WTC11 (cell line): ENCODE measurements at regions not wholly inside any gene's neighbourhood (a gene's known extent, or its start where the extent isn't known, plus 50 kb on each side); places are given as distances from the start of the nearest gene placed in this dataset.

Source experiments
- ATAC-seq: fragments of 200-7000 bp; cut with Tn5 transposase; 2 replicates; pipeline ENCODE4 v1.10.0; 2021; ENCODE audit warnings: mild to moderate bottlenecking, moderate library complexity
- CTCF ChIA-PET: fragments of 300-600 bp; sonication (Branson Sonifier 250); formaldehyde crosslinking; loops from one replicate; lab custom pipeline; 2021; ENCODE audit warnings: antibody characterized with exemption; lab: Charles Lee
- POLR2A ChIA-PET: fragments of 350-600 bp; sonication (Branson Sonifier 250); formaldehyde crosslinking; loops from one replicate; lab custom pipeline; 2021; ENCODE audit warnings: antibody characterized with exemption; lab: Charles Lee
- DNase-seq: peaks from one replicate; pipeline ENCODE4 v3.0.0; 2021; ENCODE audit warnings: low spot score
- H3K27ac Mint-ChIP-seq: 2 replicates; pipeline ENCODE4 v1.8.0; 2021; ENCODE audit warnings: mixed read lengths
- H3K27me3 Mint-ChIP-seq: 2 replicates; pipeline ENCODE4 v1.8.0; 2021; ENCODE audit warnings: low read depth, mild to moderate bottlenecking, moderate library complexity, mixed read lengths
- H3K36me3 Mint-ChIP-seq: 2 replicates; pipeline ENCODE4 v1.8.0; 2021; ENCODE audit warnings: mixed read lengths
- H3K4me1 Mint-ChIP-seq: 2 replicates; pipeline ENCODE4 v1.8.0; 2022; ENCODE audit warnings: mixed read lengths
- H3K4me3 Mint-ChIP-seq: 2 replicates; pipeline ENCODE4 v1.8.0; 2021; ENCODE audit warnings: mild to moderate bottlenecking, moderate library complexity, mixed read lengths
- H3K9me3 Mint-ChIP-seq: 2 replicates; pipeline ENCODE4 v1.8.0; 2021; ENCODE audit warnings: mixed read lengths
- ARID4B ChIP-seq: sonication (generic); formaldehyde crosslinking; IDR thresholded peaks from 2 replicates; pipeline ENCODE4 v1.8.0; 2023; ENCODE audit warnings: missing genetic modification reagents, mild to moderate bottlenecking, borderline replicate concordance
- ATF3 ChIP-seq: sonication (generic); formaldehyde crosslinking; conservative IDR thresholded peaks from 2 replicates; pipeline ENCODE4 v1.8.1; 2022; ENCODE audit warnings: mild to moderate bottlenecking, missing genetic modification reagents
- CTCF ChIP-seq: fragments of 200-600 bp; IDR thresholded peaks from 2 replicates; pipeline ENCODE4 v1.8.0; 2022; ENCODE audit warnings: antibody characterized with exemption
- ELF4 ChIP-seq: sonication (generic); formaldehyde crosslinking; IDR thresholded peaks from 2 replicates; pipeline ENCODE4 v1.8.1; 2022; ENCODE audit warnings: low read depth, mild to moderate bottlenecking, moderate library complexity, missing genetic modification reagents
- FOXK1 ChIP-seq: sonication (generic); formaldehyde crosslinking; IDR thresholded peaks from 2 replicates; pipeline ENCODE4 v1.8.0; 2022; ENCODE audit warnings: mild to moderate bottlenecking, moderate library complexity, missing genetic modification reagents
- FOXP4 ChIP-seq: sonication (generic); formaldehyde crosslinking; IDR thresholded peaks from 2 replicates; pipeline ENCODE4 v1.8.0; 2022; ENCODE audit warnings: mild to moderate bottlenecking, missing genetic modification reagents
- HMGXB4 ChIP-seq: sonication (generic); formaldehyde crosslinking; IDR thresholded peaks from 2 replicates; pipeline ENCODE4 v1.8.1; 2023; ENCODE audit warnings: mild to moderate bottlenecking, moderate library complexity, missing genetic modification reagents
- MAX ChIP-seq: sonication (generic); formaldehyde crosslinking; IDR thresholded peaks from 2 replicates; pipeline ENCODE4 v1.8.0; 2022; ENCODE audit warnings: mild to moderate bottlenecking, missing genetic modification reagents
- NFATC4 ChIP-seq: fragments of 250-450 bp; sonication (Bioruptor Pico); IDR thresholded peaks from 2 replicates; pipeline ENCODE4 v1.9.0; 2021; ENCODE audit warnings: mild to moderate bottlenecking
- PRRX2 ChIP-seq: fragments of 250-450 bp; sonication (Bioruptor Pico); IDR thresholded peaks from 2 replicates; pipeline ENCODE4 v1.8.0; 2021; ENCODE audit warnings: mild to moderate bottlenecking
- SMAD3 ChIP-seq: sonication (generic); formaldehyde crosslinking; IDR thresholded peaks from 2 replicates; pipeline ENCODE4 v1.8.0; 2022; ENCODE audit warnings: missing genetic modification reagents, mild to moderate bottlenecking, borderline replicate concordance
- SOX15 ChIP-seq: fragments of 250-450 bp; sonication (Bioruptor Pico); IDR thresholded peaks from 2 replicates; pipeline ENCODE4 v1.9.0; 2021; ENCODE audit warnings: mild to moderate bottlenecking
- TP53 ChIP-seq: sonication (generic); formaldehyde crosslinking; IDR thresholded peaks from 2 replicates; pipeline ENCODE4 v1.8.1; 2023; ENCODE audit warnings: mild to moderate bottlenecking, missing genetic modification reagents
- ZBTB43 ChIP-seq: sonication (generic); formaldehyde crosslinking; IDR thresholded peaks from 2 replicates; pipeline ENCODE4 v1.8.1; 2023; ENCODE audit warnings: mild to moderate bottlenecking, missing genetic modification reagents
- ZNF263 ChIP-seq: sonication (generic); formaldehyde crosslinking; IDR thresholded peaks from 2 replicates; pipeline ENCODE4 v1.8.1; 2022; ENCODE audit warnings: low read depth, mild to moderate bottlenecking, moderate library complexity, missing genetic modification reagents
- ZNF317 ChIP-seq: sonication (generic); formaldehyde crosslinking; IDR thresholded peaks from 2 replicates; pipeline ENCODE4 v1.8.1; 2023; ENCODE audit warnings: low read depth, mild to moderate bottlenecking, moderate library complexity, missing genetic modification reagents, borderline replicate concordance
- ZNF416 ChIP-seq: fragments of 250-450 bp; sonication (Bioruptor Pico); IDR thresholded peaks from 2 replicates; pipeline ENCODE4 v1.9.0; 2021; ENCODE audit warnings: mild to moderate bottlenecking, inconsistent platforms
- ZSCAN18 ChIP-seq: fragments of 250-450 bp; sonication (Bioruptor Pico); IDR thresholded peaks from 2 replicates; pipeline ENCODE4 v2.1.2; 2022; ENCODE audit warnings: mild to moderate bottlenecking, moderate library complexity

- H3K36me3 Mint-ChIP-seq, result no peaks in the 10 kb centered on the region
- no peak overlapping the region for H3K27ac Mint-ChIP-seq
- TF ChIP-seq SOX15 (CRISPR knock-in tag) (no peak), ZSCAN18 (CRISPR knock-in tag) (no peak), ZNF263 (no peak), ZBTB43 (CRISPR knock-in tag) (no peak), MAX (CRISPR knock-in tag) (no peak), FOXK1 (no peak), PRRX2 (CRISPR knock-in tag) (no peak), TP53 (CRISPR knock-in tag) (no peak), CTCF (no peak), NFATC4 (CRISPR knock-in tag) (no peak), SMAD3 (CRISPR knock-in tag) (no peak), ZNF317 (no peak), FOXP4 (CRISPR knock-in tag) (no peak), ATF3 (CRISPR knock-in tag) (no peak), ZNF416 (CRISPR knock-in tag) (no peak), ELF4 (CRISPR knock-in tag) (no peak), HMGXB4 (CRISPR knock-in tag) (no peak), ARID4B (CRISPR knock-in tag) (no peak)
- no peaks in the 10 kb centered on the region for H3K27me3 Mint-ChIP-seq
- ATAC-seq, result peak; percentile 58
- CTCF ChIA-PET, result interaction anchor here (0.8 kb wide), 1 partner anchor 158 kb away, joined by 4 read pairs; no protein-coding TSS in a partner anchor
- H3K4me3 Mint-ChIP-seq, result no peak overlapping the region
- H3K9me3 Mint-ChIP-seq, result no peaks in the 10 kb centered on the region
- DNase-seq, result no peak
- H3K4me1 Mint-ChIP-seq, result peaks cover 19% of the 10 kb centered on the region
- POLR2A ChIA-PET, result interaction anchor here (0.5 kb wide), 1 partner anchor 43 kb away, joined by 3 read pairs; no protein-coding TSS in a partner anchor
Observed at GRCh38 chr4:35565640-35566039, 678.7 kb downstream of the ARAP2 start.
